ENCODE measurements at regions not wholly inside any gene's neighbourhood (a gene's known extent, or its start where the extent isn't known, plus 50 kb on each side); places are given as distances from the start of the nearest gene placed in this dataset.

GRCh38 chr21:27156666-27157065 is 189.8 kb upstream of the ADAMTS5 start (continued):
- TF ChIP-seq CHD7 (IDR thresholded peaks at IDR 0.05; ENCODE audit: low read depth, low read length), result no peak
- no peak for TF ChIP-seq DACH1 (IDR thresholded peaks at IDR 0.05; ENCODE audit: partially characterized antibody)
